ES-I3 (cell line): ENCODE measurements at regions not wholly inside any gene's neighbourhood (a gene's known extent, or its start where the extent isn't known, plus 50 kb on each side); places are given as distances from the start of the nearest gene placed in this dataset.
"Not testable (repeated sequence)": the region's sequence is repeated elsewhere in the genome, so short reads cannot be mapped to it uniquely, and the experiment has no call there.

Source experiments
- H3K36me3 ChIP-seq: 2 replicates; pipeline ENCODE4 v1.6.1; 2013; ENCODE audit warnings: mild to moderate bottlenecking, low read length, control low read depth, moderate library complexity; ENCODE audit not compliant: insufficient read depth
- H3K4me1 ChIP-seq: 2 replicates; pipeline ENCODE4 v1.6.1; 2013; ENCODE audit warnings: mild to moderate bottlenecking, control low read depth, low read length; ENCODE audit not compliant: insufficient read depth
- H3K9ac ChIP-seq: 2 replicates; pipeline ENCODE4 v1.6.1; 2013; ENCODE audit warnings: low read depth, mild to moderate bottlenecking, low read length, moderate library complexity
- H3K9me3 ChIP-seq: 2 replicates; pipeline ENCODE4 v1.6.1; 2013; ENCODE audit warnings: mild to moderate bottlenecking, low read length, moderate library complexity; ENCODE audit not compliant: control insufficient read depth, insufficient read depth

- Histone ChIP-seq H3K9ac (no peak overlapping the region), H3K9me3 (no peaks in the 10 kb centered on the region)
Measured at GRCh38 chr16:59355704-59356103, 621.6 kb upstream of the GOT2 start.

GRCh38 chr16:59351305-59351903 is 617.3 kb upstream of the GOT2 start:
- no peak overlapping the region for H3K9ac ChIP-seq

More at GRCh38 chr16:59355704-59356103, 621.6 kb upstream of the GOT2 start:
- Histone ChIP-seq H3K4me1 (peaks cover 9% of the 10 kb centered on the region; the same call in 1 of the 2 replicates), H3K36me3 (no peaks in the 10 kb centered on the region)

GRCh38 chr16:59350670-59351069 is 616.6 kb upstream of the GOT2 start:
- H3K9me3 ChIP-seq: no peaks in the 10 kb centered on the region
- peaks cover 8% of the 10 kb centered on the region; the same call in 1 of the 2 replicates for H3K4me1 ChIP-seq
- H3K36me3 ChIP-seq: no peaks in the 10 kb centered on the region
- no peak overlapping the region for H3K9ac ChIP-seq

More at GRCh38 chr16:59351305-59351903, 617.3 kb upstream of the GOT2 start:
- peaks cover 9% of the 10 kb centered on the region; the same call in 1 of the 2 replicates for H3K4me1 ChIP-seq
- no peaks in the 10 kb centered on the region for H3K36me3 ChIP-seq
- H3K9me3 ChIP-seq: no peaks in the 10 kb centered on the region

GRCh38 chr16:59342669-59343068 is 608.6 kb upstream of the GOT2 start:
- Histone ChIP-seq H3K4me1 (no peaks in the 10 kb centered on the region), H3K9ac (no peak overlapping the region), H3K36me3 (no peaks in the 10 kb centered on the region), H3K9me3 (no peaks in the 10 kb centered on the region)

- no peaks in the 10 kb centered on the region for H3K36me3 ChIP-seq
- H3K9ac ChIP-seq: no peak overlapping the region
- no peaks in the 10 kb centered on the region; the same call in 1 of the 2 replicates for H3K4me1 ChIP-seq
- H3K9me3 ChIP-seq: no peaks in the 10 kb centered on the region
Measured at GRCh38 chr16:59341368-59341767, 607.3 kb upstream of the GOT2 start.

GRCh38 chr16:59339871-59340270 is 605.8 kb upstream of the GOT2 start:
- Histone ChIP-seq H3K4me1 (no peaks in the 10 kb centered on the region; the same call in 1 of the 2 replicates), H3K36me3 (no peaks in the 10 kb centered on the region), H3K9me3 (no peaks in the 10 kb centered on the region), H3K9ac (no peak overlapping the region)

- no peak overlapping the region for H3K9ac ChIP-seq
- no peaks in the 10 kb centered on the region for H3K36me3 ChIP-seq
Measured at GRCh38 chr16:59336136-59336695, 602.1 kb upstream of the GOT2 start.

GRCh38 chr16:59331708-59332107 is 597.6 kb upstream of the GOT2 start:
- H3K9ac ChIP-seq, H3K9me3 ChIP-seq, H3K36me3 ChIP-seq, H3K4me1 ChIP-seq: not testable (repeated sequence)

More at GRCh38 chr16:59336136-59336695, 602.1 kb upstream of the GOT2 start:
- Histone ChIP-seq H3K4me1 (no peaks in the 10 kb centered on the region; the same call in 1 of the 2 replicates), H3K9me3 (no peaks in the 10 kb centered on the region)

- H3K9me3 ChIP-seq: no peaks in the 10 kb centered on the region
- no peak overlapping the region for H3K9ac ChIP-seq
- no peaks in the 10 kb centered on the region for H3K36me3 ChIP-seq
- no peaks in the 10 kb centered on the region for H3K4me1 ChIP-seq
Measured at GRCh38 chr16:59330019-59330670, 596.0 kb upstream of the GOT2 start.

GRCh38 chr16:59328961-59329360 is 594.8 kb upstream of the GOT2 start:
- H3K9me3 ChIP-seq: no peaks in the 10 kb centered on the region
- H3K36me3 ChIP-seq: no peaks in the 10 kb centered on the region
- H3K4me1 ChIP-seq: no peaks in the 10 kb centered on the region

GRCh38 chr16:59327894-59328293 is 593.8 kb upstream of the GOT2 start:
- Histone ChIP-seq H3K9me3 (no peaks in the 10 kb centered on the region), H3K9ac (no peak overlapping the region), H3K4me1 (no peaks in the 10 kb centered on the region), H3K36me3 (no peaks in the 10 kb centered on the region)

More at GRCh38 chr16:59328961-59329360, 594.8 kb upstream of the GOT2 start:
- no peak overlapping the region for H3K9ac ChIP-seq

- H3K9ac ChIP-seq: no peak overlapping the region
- no peaks in the 10 kb centered on the region for H3K4me1 ChIP-seq
Measured at GRCh38 chr16:59326955-59327354, 592.8 kb upstream of the GOT2 start.

GRCh38 chr16:59324462-59324861 is 590.3 kb upstream of the GOT2 start:
- Histone ChIP-seq H3K36me3 (no peaks in the 10 kb centered on the region), H3K9ac (no peak overlapping the region), H3K4me1 (peaks cover 5% of the 10 kb centered on the region), H3K9me3 (no peaks in the 10 kb centered on the region)

More at GRCh38 chr16:59326955-59327354, 592.8 kb upstream of the GOT2 start:
- H3K9me3 ChIP-seq: no peaks in the 10 kb centered on the region
- no peaks in the 10 kb centered on the region for H3K36me3 ChIP-seq

GRCh38 chr16:59320657-59321056 is 586.5 kb upstream of the GOT2 start:
- no peaks in the 10 kb centered on the region for H3K36me3 ChIP-seq
- H3K9ac ChIP-seq: no peak overlapping the region
- peaks cover 5% of the 10 kb centered on the region for H3K4me1 ChIP-seq
- H3K9me3 ChIP-seq: no peaks in the 10 kb centered on the region

GRCh38 chr16:59319871-59320270 is 585.8 kb upstream of the GOT2 start:
- Histone ChIP-seq H3K9ac (no peak overlapping the region), H3K36me3 (no peaks in the 10 kb centered on the region), H3K4me1 (peaks cover 5% of the 10 kb centered on the region), H3K9me3 (no peaks in the 10 kb centered on the region)
